ENCODE measurements at regions not wholly inside any gene's neighbourhood (a gene's known extent, or its start where the extent isn't known, plus 50 kb on each side); places are given as distances from the start of the nearest gene placed in this dataset.

GRCh38 chr10:30775779-30776591, 146.4 kb upstream of the LYZL2 start:
- DNase-seq (ENCODE audit: low spot score in 2 of 2), result no peak

GRCh38 chr10:30774261-30774660, 144.7 kb upstream of the LYZL2 start:
- H3K9me3 Mint-ChIP-seq, result peaks cover 4% of the 10 kb centered on the region
- no peaks in the 10 kb centered on the region for H3K4me1 Mint-ChIP-seq
- DNase-seq (ENCODE audit: low spot score in 2 of 2) (no peak), ATAC-seq (ENCODE audit: low read depth) (no peak)
- no peak overlapping the region for H3K27ac Mint-ChIP-seq
- peaks cover 11% of the 10 kb centered on the region for H3K27me3 Mint-ChIP-seq
- no peaks in the 10 kb centered on the region for H3K36me3 Mint-ChIP-seq
- H3K4me3 Mint-ChIP-seq, result no peak overlapping the region

More at GRCh38 chr10:30775779-30776591, 146.4 kb upstream of the LYZL2 start:
- no peak for ATAC-seq (ENCODE audit: low read depth)
- no peaks in the 10 kb centered on the region for H3K36me3 Mint-ChIP-seq
- H3K4me3 Mint-ChIP-seq, result no peak overlapping the region
- H3K4me1 Mint-ChIP-seq, result no peaks in the 10 kb centered on the region
- H3K27me3 Mint-ChIP-seq, result peaks cover 15% of the 10 kb centered on the region
- H3K9me3 Mint-ChIP-seq, result peaks cover 2% of the 10 kb centered on the region
- H3K27ac Mint-ChIP-seq, result no peak overlapping the region

GRCh38 chr10:30773501-30773900, 143.9 kb upstream of the LYZL2 start:
- ATAC-seq (ENCODE audit: low read depth) (no peak), DNase-seq (ENCODE audit: low spot score in 2 of 2) (no peak)
- H3K4me3 Mint-ChIP-seq, result no peak overlapping the region
- H3K9me3 Mint-ChIP-seq, result peaks cover 4% of the 10 kb centered on the region
- H3K4me1 Mint-ChIP-seq, result no peaks in the 10 kb centered on the region
- no peak overlapping the region for H3K27ac Mint-ChIP-seq
- peaks cover 4% of the 10 kb centered on the region for H3K27me3 Mint-ChIP-seq
- no peaks in the 10 kb centered on the region for H3K36me3 Mint-ChIP-seq

- DNase-seq (ENCODE audit: low spot score in 2 of 2) (no peak), ATAC-seq (ENCODE audit: low read depth) (no peak)
- peaks cover 5% of the 10 kb centered on the region for H3K27me3 Mint-ChIP-seq
These were observed 141.3 kb upstream of the LYZL2 start for GRCh38 chr10:30770816-30771215.

GRCh38 chr10:30770229-30770628, 140.7 kb upstream of the LYZL2 start:
- DNase-seq (ENCODE audit: low spot score in 2 of 2), result no peak
- Mint-ChIP-seq H3K4me1 (no peaks in the 10 kb centered on the region), H3K4me3 (no peak overlapping the region), H3K27ac (no peak overlapping the region), H3K9me3 (peaks cover 4% of the 10 kb centered on the region), H3K27me3 (peaks cover 5% of the 10 kb centered on the region), H3K36me3 (no peaks in the 10 kb centered on the region)
- ATAC-seq (ENCODE audit: low read depth), result no peak

More at GRCh38 chr10:30770816-30771215, 141.3 kb upstream of the LYZL2 start:
- Mint-ChIP-seq H3K27ac (no peak overlapping the region), H3K4me3 (no peak overlapping the region), H3K36me3 (no peaks in the 10 kb centered on the region), H3K4me1 (no peaks in the 10 kb centered on the region), H3K9me3 (peaks cover 4% of the 10 kb centered on the region)

GRCh38 chr10:30769361-30769760, 139.8 kb upstream of the LYZL2 start:
- Mint-ChIP-seq H3K27ac (no peak overlapping the region), H3K36me3 (no peaks in the 10 kb centered on the region)

GRCh38 chr10:30765616-30766015, 136.1 kb upstream of the LYZL2 start:
- no peaks in the 10 kb centered on the region for H3K4me1 Mint-ChIP-seq
- H3K9me3 Mint-ChIP-seq, result peaks cover 2% of the 10 kb centered on the region
- no peak overlapping the region for H3K4me3 Mint-ChIP-seq
- no peak for ATAC-seq (ENCODE audit: low read depth)
- no peak for DNase-seq (ENCODE audit: low spot score in 2 of 2)
- no peaks in the 10 kb centered on the region for H3K36me3 Mint-ChIP-seq
- H3K27me3 Mint-ChIP-seq, result peaks cover 7% of the 10 kb centered on the region
- H3K27ac Mint-ChIP-seq, result no peak overlapping the region

More at GRCh38 chr10:30769361-30769760, 139.8 kb upstream of the LYZL2 start:
- Mint-ChIP-seq H3K4me1 (no peaks in the 10 kb centered on the region), H3K4me3 (no peak overlapping the region), H3K9me3 (peaks cover 4% of the 10 kb centered on the region), H3K27me3 (peaks cover 7% of the 10 kb centered on the region)
- ATAC-seq (ENCODE audit: low read depth) (no peak), DNase-seq (ENCODE audit: low spot score in 2 of 2) (no peak)

- Mint-ChIP-seq H3K4me1 (no peaks in the 10 kb centered on the region), H3K4me3 (no peak overlapping the region), H3K36me3 (no peaks in the 10 kb centered on the region), H3K9me3 (peaks cover 2% of the 10 kb centered on the region), H3K27ac (no peak overlapping the region), H3K27me3 (peaks cover 7% of the 10 kb centered on the region)
- no peak for DNase-seq (ENCODE audit: low spot score in 2 of 2)
- no peak for ATAC-seq (ENCODE audit: low read depth)
These were observed 135.6 kb upstream of the LYZL2 start for GRCh38 chr10:30765022-30765615.

GRCh38 chr10:30763918-30764317, 134.4 kb upstream of the LYZL2 start:
- Mint-ChIP-seq H3K9me3 (no peaks in the 10 kb centered on the region), H3K27ac (no peak overlapping the region), H3K27me3 (peaks cover 7% of the 10 kb centered on the region), H3K4me3 (no peak overlapping the region), H3K36me3 (no peaks in the 10 kb centered on the region), H3K4me1 (no peaks in the 10 kb centered on the region)
- no peak for DNase-seq (ENCODE audit: low spot score in 2 of 2)
- ATAC-seq (ENCODE audit: low read depth), result no peak

GRCh38 chr10:30762620-30763019, 133.1 kb upstream of the LYZL2 start:
- Mint-ChIP-seq H3K9me3 (no peaks in the 10 kb centered on the region), H3K36me3 (no peaks in the 10 kb centered on the region), H3K27ac (no peak overlapping the region), H3K4me1 (no peaks in the 10 kb centered on the region), H3K4me3 (no peak overlapping the region), H3K27me3 (peaks cover 4% of the 10 kb centered on the region)
- ATAC-seq (ENCODE audit: low read depth) (no peak), DNase-seq (ENCODE audit: low spot score in 2 of 2) (no peak)

GRCh38 chr10:30759423-30759822, 129.9 kb upstream of the LYZL2 start:
- DNase-seq (ENCODE audit: low spot score in 2 of 2) (no peak), ATAC-seq (ENCODE audit: low read depth) (no peak)
- Mint-ChIP-seq H3K27ac (no peak overlapping the region), H3K4me3 (no peak overlapping the region), H3K9me3 (no peaks in the 10 kb centered on the region), H3K27me3 (no peaks in the 10 kb centered on the region), H3K36me3 (no peaks in the 10 kb centered on the region), H3K4me1 (no peaks in the 10 kb centered on the region)

- no peak overlapping the region for H3K27ac Mint-ChIP-seq
- DNase-seq (ENCODE audit: low spot score in 2 of 2) (no peak), ATAC-seq (ENCODE audit: low read depth) (no peak)
- no peaks in the 10 kb centered on the region for H3K36me3 Mint-ChIP-seq
- H3K4me3 Mint-ChIP-seq, result no peak overlapping the region
- no peaks in the 10 kb centered on the region for H3K4me1 Mint-ChIP-seq
- H3K9me3 Mint-ChIP-seq, result no peaks in the 10 kb centered on the region
- H3K27me3 Mint-ChIP-seq, result no peaks in the 10 kb centered on the region
These were observed 128.8 kb upstream of the LYZL2 start for GRCh38 chr10:30758338-30758737.

GRCh38 chr10:30756896-30757295, 127.3 kb upstream of the LYZL2 start:
- DNase-seq (ENCODE audit: low spot score in 2 of 2) (no peak), ATAC-seq (ENCODE audit: low read depth) (no peak)
- no peaks in the 10 kb centered on the region for H3K9me3 Mint-ChIP-seq
- H3K36me3 Mint-ChIP-seq, result no peaks in the 10 kb centered on the region
- H3K4me3 Mint-ChIP-seq, result no peak overlapping the region
- H3K27me3 Mint-ChIP-seq, result peaks cover 2% of the 10 kb centered on the region
- peaks cover 2% of the 10 kb centered on the region for H3K4me1 Mint-ChIP-seq
- no peak overlapping the region for H3K27ac Mint-ChIP-seq

- Mint-ChIP-seq H3K27me3 (peaks cover 4% of the 10 kb centered on the region), H3K9me3 (no peaks in the 10 kb centered on the region), H3K27ac (no peak overlapping the region), H3K4me1 (peaks cover 4% of the 10 kb centered on the region), H3K36me3 (no peaks in the 10 kb centered on the region), H3K4me3 (no peak overlapping the region)
- no peak for ATAC-seq (ENCODE audit: low read depth)
- DNase-seq (ENCODE audit: low spot score in 2 of 2), result no peak
These were observed 126.6 kb upstream of the LYZL2 start for GRCh38 chr10:30756151-30756550.

All from memory B cell (primary cell).